IPS-20b (cell line): ENCODE measurements at regions not wholly inside any gene's neighbourhood (a gene's known extent, or its start where the extent isn't known, plus 50 kb on each side); places are given as distances from the start of the nearest gene placed in this dataset.
"Not testable (repeated sequence)": the region's sequence is repeated elsewhere in the genome, so short reads cannot be mapped to it uniquely, and the experiment has no call there.

ENCODE experiments used
- H3K27ac ChIP-seq: one replicate; pipeline ENCODE4 v1.5.1; 2013; ENCODE audit warnings: low read length
- H3K27me3 ChIP-seq: 2 replicates; pipeline ENCODE4 v1.6.1; 2013; ENCODE audit warnings: mild to moderate bottlenecking, low read length, inconsistent platforms; ENCODE audit not compliant: insufficient read depth
- H3K36me3 ChIP-seq: 2 replicates; pipeline ENCODE4 v1.6.1; 2013; ENCODE audit warnings: low read depth, mild to moderate bottlenecking, inconsistent platforms, low read length, moderate library complexity; ENCODE audit not compliant: insufficient read depth
- H3K4me1 ChIP-seq: 2 replicates; pipeline ENCODE4 v1.6.1; 2013; ENCODE audit warnings: mild to moderate bottlenecking, control low read depth, inconsistent platforms, low read length, moderate library complexity; ENCODE audit not compliant: insufficient read depth
- H3K4me3 ChIP-seq: 2 replicates; pipeline ENCODE4 v1.5.1; 2013; ENCODE audit warnings: mild to moderate bottlenecking, low read length, inconsistent platforms
- H3K9ac ChIP-seq: 2 replicates; pipeline ENCODE4 v1.6.1; 2013; ENCODE audit warnings: low read depth, mild to moderate bottlenecking, inconsistent platforms, low read length, moderate library complexity
- H3K9me3 ChIP-seq: 2 replicates; pipeline ENCODE4 v1.6.1; 2013; ENCODE audit warnings: mild to moderate bottlenecking, low read depth, low read length, inconsistent platforms; ENCODE audit not compliant: insufficient read depth

- H3K4me3 ChIP-seq, H3K27ac ChIP-seq, H3K9ac ChIP-seq, H3K27me3 ChIP-seq, H3K9me3 ChIP-seq, H3K4me1 ChIP-seq, H3K36me3 ChIP-seq: not testable (repeated sequence)
Observed at GRCh38 chr9:42239445-42240260, 56.2 kb downstream of the SPATA31A6 start.

DNA sequence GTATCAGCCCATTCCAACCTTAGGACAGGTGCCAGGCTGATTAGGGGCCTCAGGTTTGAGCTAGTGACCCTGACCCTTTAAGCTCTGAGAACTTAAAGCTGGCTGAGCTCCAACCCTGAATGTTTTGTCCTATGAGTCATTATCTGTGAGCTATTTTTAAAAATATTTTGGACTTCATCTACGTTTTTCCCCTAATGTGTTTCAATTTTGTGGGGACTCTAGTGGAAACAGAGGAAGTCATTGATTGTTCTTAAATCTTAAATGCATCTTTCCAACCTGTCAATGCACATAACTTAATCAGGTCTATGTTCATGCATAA lies 56.8 kb downstream of the SPATA31A6 start:
- not testable (repeated sequence) for H3K9me3 ChIP-seq, H3K9ac ChIP-seq, H3K4me3 ChIP-seq, H3K4me1 ChIP-seq, H3K27ac ChIP-seq, H3K27me3 ChIP-seq, H3K36me3 ChIP-seq

DNA sequence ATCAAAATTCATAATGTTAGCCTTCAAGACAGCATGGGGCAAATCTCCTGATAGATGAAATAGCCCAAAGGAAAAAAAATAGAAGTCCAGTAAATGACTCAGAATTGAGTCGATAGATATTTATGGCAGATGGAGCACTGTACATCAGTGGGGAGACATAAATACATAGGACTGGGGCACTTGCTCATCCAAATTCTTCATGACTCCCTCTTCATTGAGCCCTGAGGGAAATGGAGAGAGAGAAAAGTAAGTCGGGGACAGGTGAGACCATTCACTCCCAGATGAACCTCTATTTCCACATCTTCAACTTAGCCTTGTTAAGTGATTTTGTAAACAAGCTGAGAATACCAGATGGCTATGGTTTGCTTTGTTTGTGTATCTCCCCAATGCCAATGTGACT lies 59.8 kb downstream of the SPATA31A6 start:
- H3K27me3 ChIP-seq, H3K4me3 ChIP-seq, H3K27ac ChIP-seq, H3K4me1 ChIP-seq, H3K36me3 ChIP-seq, H3K9ac ChIP-seq, H3K9me3 ChIP-seq: not testable (repeated sequence)

DNA sequence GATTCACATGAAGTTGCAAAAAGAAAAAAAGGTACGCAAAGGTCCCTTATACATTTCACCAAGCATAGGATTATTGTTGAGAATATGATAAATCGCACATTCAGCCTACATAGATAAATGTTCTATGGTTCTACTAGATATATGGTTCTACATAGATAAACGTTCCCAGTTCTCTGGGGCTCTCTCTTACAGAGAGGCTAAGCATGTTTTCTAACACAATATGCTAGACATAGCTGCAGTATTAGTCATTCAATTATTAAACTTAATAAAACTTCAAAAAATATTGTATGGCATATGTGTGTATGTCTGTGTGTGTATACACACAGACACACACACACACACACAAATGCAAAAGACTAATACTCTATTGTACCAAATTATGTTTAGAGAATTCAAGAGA lies 60.4 kb downstream of the SPATA31A6 start:
- not testable (repeated sequence) for H3K9me3 ChIP-seq, H3K4me3 ChIP-seq, H3K9ac ChIP-seq, H3K27ac ChIP-seq, H3K27me3 ChIP-seq, H3K36me3 ChIP-seq, H3K4me1 ChIP-seq

DNA sequence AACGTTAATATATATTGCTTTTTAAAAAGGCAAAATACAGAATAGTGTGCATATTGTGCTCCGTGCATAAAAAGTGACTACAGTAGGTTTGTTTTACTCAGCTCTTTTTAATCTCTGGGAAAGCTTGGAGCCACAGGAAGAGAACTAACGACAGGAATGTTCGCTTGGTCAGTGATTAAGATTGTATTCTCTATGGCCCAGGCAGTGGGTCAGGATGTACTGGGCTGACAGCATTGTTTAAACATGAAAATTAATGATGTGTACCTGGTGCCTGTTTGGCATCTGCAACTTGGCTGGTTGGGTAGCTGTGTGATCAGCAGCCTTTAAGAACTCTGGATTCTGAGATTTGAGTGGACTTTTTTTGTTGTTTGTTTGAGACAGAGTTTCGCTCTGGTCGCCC lies 85.3 kb downstream of the SPATA31A6 start:
- H3K9ac ChIP-seq, H3K4me3 ChIP-seq, H3K27me3 ChIP-seq, H3K4me1 ChIP-seq, H3K27ac ChIP-seq, H3K9me3 ChIP-seq, H3K36me3 ChIP-seq: not testable (repeated sequence)

- not testable (repeated sequence) for H3K27ac ChIP-seq, H3K36me3 ChIP-seq, H3K4me1 ChIP-seq, H3K9me3 ChIP-seq, H3K4me3 ChIP-seq, H3K9ac ChIP-seq, H3K27me3 ChIP-seq
Observed at GRCh38 chr9:42269171-42269570, 85.7 kb downstream of the SPATA31A6 start.

DNA sequence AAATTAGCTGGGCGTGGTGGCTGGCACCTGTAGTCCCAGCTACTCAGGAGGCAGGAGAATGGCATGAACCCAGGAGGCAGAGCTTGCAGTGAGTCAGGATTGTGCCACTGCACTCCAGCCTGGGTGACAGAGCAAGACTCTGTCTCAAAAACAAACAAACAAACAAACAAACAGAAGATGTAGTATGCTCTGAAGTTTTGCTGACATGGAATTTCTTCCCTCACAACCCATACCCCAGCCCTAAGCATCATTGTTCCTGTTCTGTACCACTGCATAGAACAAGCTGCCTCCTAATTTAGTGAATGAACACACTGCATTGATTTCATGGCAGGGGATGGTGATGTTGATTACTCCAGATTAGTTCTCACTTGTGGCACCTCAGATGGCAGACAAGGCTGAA lies 89.7 kb downstream of the SPATA31A6 start:
- not testable (repeated sequence) for H3K9ac ChIP-seq, H3K4me1 ChIP-seq, H3K4me3 ChIP-seq, H3K36me3 ChIP-seq, H3K27ac ChIP-seq, H3K27me3 ChIP-seq, H3K9me3 ChIP-seq

GRCh38 chr9:42275141-42275540 lies 91.7 kb downstream of the SPATA31A6 start:
- H3K4me3 ChIP-seq: no peak overlapping the region
- no peak overlapping the region for H3K27ac ChIP-seq
- no peaks in the 10 kb centered on the region for H3K9me3 ChIP-seq
- H3K9ac ChIP-seq: no peak overlapping the region
- no peaks in the 10 kb centered on the region for H3K36me3 ChIP-seq
- H3K27me3 ChIP-seq: no peaks in the 10 kb centered on the region
- no peaks in the 10 kb centered on the region for H3K4me1 ChIP-seq

DNA sequence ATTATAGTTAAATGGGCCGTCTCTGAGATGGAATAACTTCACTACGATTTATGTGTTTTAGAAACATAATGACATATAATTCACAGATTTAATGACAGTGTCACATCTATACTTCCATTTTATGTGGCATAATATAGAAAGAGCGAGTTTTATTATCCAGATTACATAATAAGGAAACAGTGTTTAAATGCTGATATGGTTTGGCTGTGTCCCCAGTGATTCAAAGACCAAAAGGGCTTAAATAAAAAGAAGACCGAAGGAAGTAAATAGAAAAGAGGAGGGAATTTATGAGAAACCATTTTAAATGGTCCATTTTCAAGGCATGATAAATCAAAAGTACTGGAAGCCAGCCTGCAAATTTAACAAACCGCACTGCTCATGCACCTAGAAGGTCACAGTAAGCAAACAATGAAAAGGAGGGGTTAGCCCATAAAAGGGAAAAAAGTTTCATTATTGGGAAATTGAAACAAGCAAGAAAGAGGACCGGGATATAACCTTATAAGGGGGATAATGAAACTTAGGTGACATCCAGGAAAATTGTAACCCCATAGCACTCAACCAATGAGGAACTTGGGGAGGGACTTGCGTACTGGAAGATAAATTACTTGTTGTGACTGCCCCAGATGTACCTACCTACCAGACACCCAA lies 99.2 kb downstream of the SPATA31A6 start:
- H3K4me1 ChIP-seq, H3K27me3 ChIP-seq, H3K4me3 ChIP-seq, H3K36me3 ChIP-seq, H3K27ac ChIP-seq, H3K9me3 ChIP-seq, H3K9ac ChIP-seq: not testable (repeated sequence)

- not testable (repeated sequence) for H3K36me3 ChIP-seq, H3K4me1 ChIP-seq, H3K27ac ChIP-seq, H3K27me3 ChIP-seq, H3K9me3 ChIP-seq, H3K4me3 ChIP-seq, H3K9ac ChIP-seq
Observed at GRCh38 chr9:42283179-42283543, 99.7 kb downstream of the SPATA31A6 start.

DNA sequence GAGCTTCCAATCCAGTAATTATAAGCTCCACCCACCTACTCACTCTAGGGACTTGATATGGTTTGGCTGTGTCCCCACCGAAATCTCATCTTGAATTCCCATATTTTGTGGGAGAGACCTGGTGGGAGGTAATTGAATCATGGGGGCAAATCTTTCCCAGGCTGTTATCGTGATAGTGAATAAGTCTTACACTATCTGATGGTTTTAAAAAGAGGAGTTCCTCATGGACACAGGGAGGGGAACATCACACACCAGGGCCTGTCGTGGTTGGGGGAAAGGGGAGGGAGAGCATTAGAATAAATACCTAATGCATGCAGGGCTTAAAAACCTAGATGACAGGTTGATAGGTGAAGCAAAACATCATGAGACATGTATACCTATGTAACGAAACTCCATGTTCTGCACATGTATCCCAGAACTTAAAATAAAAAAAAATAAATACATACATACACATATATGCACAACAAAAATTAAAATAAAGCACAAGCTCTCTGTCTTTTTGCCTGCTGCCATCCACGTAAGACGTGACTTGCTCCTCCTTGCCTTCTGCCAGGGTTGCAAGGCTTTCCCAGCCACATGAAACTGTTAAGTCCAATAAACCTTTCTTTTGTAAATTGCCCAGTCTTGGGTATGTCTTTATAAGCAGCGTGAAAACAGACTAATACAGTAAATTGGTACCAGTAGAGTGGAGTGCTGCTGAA lies 102.8 kb downstream of the SPATA31A6 start:
- H3K27me3 ChIP-seq, H3K4me3 ChIP-seq, H3K9ac ChIP-seq, H3K9me3 ChIP-seq, H3K4me1 ChIP-seq, H3K27ac ChIP-seq, H3K36me3 ChIP-seq: not testable (repeated sequence)
